ENCODE measurements at regions not wholly inside any gene's neighbourhood (a gene's known extent, or its start where the extent isn't known, plus 50 kb on each side); places are given as distances from the start of the nearest gene placed in this dataset.
A peak's percentile ranks its signal among the peaks of the same experiment; 100 is the strongest.
"Not testable (repeated sequence)": the region's sequence is repeated elsewhere in the genome, so short reads cannot be mapped to it uniquely, and the experiment has no call there.

DNA sequence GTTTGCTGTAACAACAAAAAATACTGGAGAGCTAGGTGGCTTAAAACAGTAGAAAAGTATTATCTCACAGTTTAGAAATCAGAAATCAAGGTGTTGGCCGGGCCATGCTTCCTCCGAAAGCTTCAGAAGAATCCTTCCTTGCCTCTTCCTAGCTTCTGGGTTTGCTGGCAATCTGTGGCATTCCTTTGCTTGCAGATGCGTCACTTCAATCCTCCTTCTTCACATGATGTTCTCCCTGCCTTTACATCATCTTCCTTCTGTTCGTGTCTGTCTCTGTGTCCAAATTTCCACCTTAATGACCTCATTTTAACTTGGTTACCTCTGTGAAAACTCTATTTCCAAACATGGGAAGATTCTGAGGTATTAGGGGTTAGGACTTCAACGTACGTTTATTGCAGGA is 90.4 kb upstream of the CHD1 start:
- Histone ChIP-seq H3K4me1 (ENCODE audit: control insufficient read depth, insufficient read depth, low read length) (no peaks in the 10 kb centered on the region), H3K9me3 (ENCODE audit: control insufficient read depth, insufficient read depth, low read length) (no peaks in the 10 kb centered on the region), H3K4me3 (ENCODE audit: low read length) (no peak overlapping the region), H3K27ac (ENCODE audit: low read length) (no peak overlapping the region), H3K27me3 (ENCODE audit: control insufficient read depth, insufficient read depth, low read length) (no peaks in the 10 kb centered on the region), H3K36me3 (ENCODE audit: control insufficient read depth, insufficient read depth, low read length) (no peaks in the 10 kb centered on the region)
- WGBS (ENCODE audit: insufficient coverage, insufficient read length) = no CpG with 5 or more reads among the region's 6 CpGs
- DNase-seq (ENCODE audit: low read depth, low spot score) = no peak

- H3K4me1 ChIP-seq (ENCODE audit: control insufficient read depth, insufficient read depth, low read length) = no peaks in the 10 kb centered on the region
- peak; percentile 39 for DNase-seq (ENCODE audit: low read depth, low spot score)
- H3K4me3 ChIP-seq (ENCODE audit: low read length) = no peak overlapping the region
- no peak overlapping the region for H3K27ac ChIP-seq (ENCODE audit: low read length)
- no peaks in the 10 kb centered on the region for H3K36me3 ChIP-seq (ENCODE audit: control insufficient read depth, insufficient read depth, low read length)
- H3K27me3 ChIP-seq (ENCODE audit: control insufficient read depth, insufficient read depth, low read length) = no peaks in the 10 kb centered on the region
- WGBS (ENCODE audit: insufficient coverage, insufficient read length) = no CpG with 5 or more reads among the region's 3 CpGs
- H3K9me3 ChIP-seq (ENCODE audit: control insufficient read depth, insufficient read depth, low read length) = no peaks in the 10 kb centered on the region
These were observed 81.5 kb upstream of the CHD1 start for GRCh38 chr5:99010294-99010693.

DNA sequence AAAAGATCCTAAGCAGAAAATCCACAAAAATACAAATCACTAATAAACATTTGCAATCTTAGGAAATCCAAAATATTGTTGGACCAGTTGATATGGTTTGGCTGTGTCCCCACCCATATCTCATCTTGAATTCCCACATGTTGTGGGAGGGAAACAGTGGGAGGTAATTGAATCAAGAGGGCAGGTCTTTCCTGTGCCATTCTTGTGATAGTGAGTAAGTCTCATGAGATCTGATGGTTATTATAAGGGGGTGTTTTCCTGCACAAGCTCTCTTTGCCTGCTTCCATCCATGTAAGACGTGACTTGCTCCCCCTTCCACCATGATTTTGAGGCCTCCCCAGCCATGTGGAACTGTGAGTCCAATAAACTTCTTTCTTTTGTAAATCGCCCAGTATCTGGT is 79.2 kb upstream of the CHD1 start:
- not testable (repeated sequence) for H3K4me1 ChIP-seq (ENCODE audit: control insufficient read depth, insufficient read depth, low read length); H3K36me3 ChIP-seq (ENCODE audit: control insufficient read depth, insufficient read depth, low read length); H3K27me3 ChIP-seq (ENCODE audit: control insufficient read depth, insufficient read depth, low read length); H3K9me3 ChIP-seq (ENCODE audit: control insufficient read depth, insufficient read depth, low read length); DNase-seq (ENCODE audit: low read depth, low spot score); H3K4me3 ChIP-seq (ENCODE audit: low read length); H3K27ac ChIP-seq (ENCODE audit: low read length)
- no CpG with 5 or more reads among the region's 2 CpGs for whole genome bisulfite sequencing (ENCODE audit: insufficient coverage, insufficient read length)

DNA sequence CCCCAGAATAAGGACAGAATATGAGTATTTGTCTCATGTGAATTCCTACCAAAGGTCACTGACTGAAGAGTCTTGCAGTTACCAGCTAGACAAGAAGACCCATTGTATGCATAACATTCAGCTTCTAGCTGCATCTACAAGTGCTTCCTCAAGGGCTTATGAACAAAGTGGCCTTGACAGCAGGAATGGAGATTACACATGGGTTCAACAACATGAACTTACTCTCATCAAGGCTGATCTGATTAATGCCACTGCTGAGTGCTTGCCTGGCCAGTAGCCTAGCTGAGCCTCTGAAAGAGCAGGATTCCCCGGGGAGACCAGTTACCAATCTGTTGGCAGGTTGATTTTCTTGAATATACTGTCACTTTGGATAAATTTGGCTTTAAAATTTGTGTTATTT is 76.7 kb upstream of the CHD1 start:
- Histone ChIP-seq H3K4me3 (ENCODE audit: low read length) (no peak overlapping the region), H3K9me3 (ENCODE audit: control insufficient read depth, insufficient read depth, low read length) (no peaks in the 10 kb centered on the region), H3K27me3 (ENCODE audit: control insufficient read depth, insufficient read depth, low read length) (no peaks in the 10 kb centered on the region), H3K4me1 (ENCODE audit: control insufficient read depth, insufficient read depth, low read length) (no peaks in the 10 kb centered on the region), H3K27ac (ENCODE audit: low read length) (no peak overlapping the region), H3K36me3 (ENCODE audit: control insufficient read depth, insufficient read depth, low read length) (no peaks in the 10 kb centered on the region)
- no peak for DNase-seq (ENCODE audit: low read depth, low spot score)
- no CpG with 5 or more reads among the region's 1 CpG for WGBS (ENCODE audit: insufficient coverage, insufficient read length)

- no CpG with 5 or more reads among the region's 1 CpG for WGBS (ENCODE audit: insufficient coverage, insufficient read length)
- no peaks in the 10 kb centered on the region for H3K36me3 ChIP-seq (ENCODE audit: control insufficient read depth, insufficient read depth, low read length)
These were observed 76.2 kb upstream of the CHD1 start for GRCh38 chr5:99004960-99005359.

GRCh38 chr5:99000876-99001275 is 72.1 kb upstream of the CHD1 start:
- Histone ChIP-seq H3K36me3 (ENCODE audit: control insufficient read depth, insufficient read depth, low read length) (no peaks in the 10 kb centered on the region), H3K4me1 (ENCODE audit: control insufficient read depth, insufficient read depth, low read length) (no peaks in the 10 kb centered on the region), H3K27me3 (ENCODE audit: control insufficient read depth, insufficient read depth, low read length) (no peaks in the 10 kb centered on the region), H3K9me3 (ENCODE audit: control insufficient read depth, insufficient read depth, low read length) (no peaks in the 10 kb centered on the region), H3K4me3 (ENCODE audit: low read length) (no peak overlapping the region), H3K27ac (ENCODE audit: low read length) (no peak overlapping the region)
- DNase-seq (ENCODE audit: low read depth, low spot score) = no peak
- WGBS (ENCODE audit: insufficient coverage, insufficient read length) = 100% methylated on average over 1 of the region's 1 CpG

More at GRCh38 chr5:99004960-99005359, 76.2 kb upstream of the CHD1 start:
- H3K9me3 ChIP-seq (ENCODE audit: control insufficient read depth, insufficient read depth, low read length) = no peaks in the 10 kb centered on the region
- no peak for DNase-seq (ENCODE audit: low read depth, low spot score)
- no peak overlapping the region for H3K27ac ChIP-seq (ENCODE audit: low read length)
- H3K27me3 ChIP-seq (ENCODE audit: control insufficient read depth, insufficient read depth, low read length) = no peaks in the 10 kb centered on the region
- H3K4me3 ChIP-seq (ENCODE audit: low read length) = no peak overlapping the region
- H3K4me1 ChIP-seq (ENCODE audit: control insufficient read depth, insufficient read depth, low read length) = no peaks in the 10 kb centered on the region

GRCh38 chr5:99000221-99000620 is 71.4 kb upstream of the CHD1 start:
- DNase-seq (ENCODE audit: low read depth, low spot score) = no peak
- Histone ChIP-seq H3K27ac (ENCODE audit: low read length) (no peak overlapping the region), H3K36me3 (ENCODE audit: control insufficient read depth, insufficient read depth, low read length) (no peaks in the 10 kb centered on the region), H3K4me1 (ENCODE audit: control insufficient read depth, insufficient read depth, low read length) (no peaks in the 10 kb centered on the region), H3K9me3 (ENCODE audit: control insufficient read depth, insufficient read depth, low read length) (no peaks in the 10 kb centered on the region), H3K27me3 (ENCODE audit: control insufficient read depth, insufficient read depth, low read length) (no peaks in the 10 kb centered on the region), H3K4me3 (ENCODE audit: low read length) (no peak overlapping the region)
- WGBS (ENCODE audit: insufficient coverage, insufficient read length) = no CpG with 5 or more reads among the region's 3 CpGs

- no peak overlapping the region for H3K27ac ChIP-seq (ENCODE audit: low read length)
- no peaks in the 10 kb centered on the region for H3K9me3 ChIP-seq (ENCODE audit: control insufficient read depth, insufficient read depth, low read length)
- no peak for DNase-seq (ENCODE audit: low read depth, low spot score)
- no CpG with 5 or more reads among the region's 4 CpGs for WGBS (ENCODE audit: insufficient coverage, insufficient read length)
- H3K4me3 ChIP-seq (ENCODE audit: low read length) = no peak overlapping the region
- no peaks in the 10 kb centered on the region for H3K36me3 ChIP-seq (ENCODE audit: control insufficient read depth, insufficient read depth, low read length)
- no peaks in the 10 kb centered on the region for H3K4me1 ChIP-seq (ENCODE audit: control insufficient read depth, insufficient read depth, low read length)
- H3K27me3 ChIP-seq (ENCODE audit: control insufficient read depth, insufficient read depth, low read length) = no peaks in the 10 kb centered on the region
These were observed 70.8 kb upstream of the CHD1 start for GRCh38 chr5:98999631-99000030.

GRCh38 chr5:98997000-98997399 is 68.2 kb upstream of the CHD1 start:
- Histone ChIP-seq H3K4me1 (ENCODE audit: control insufficient read depth, insufficient read depth, low read length) (no peaks in the 10 kb centered on the region), H3K4me3 (ENCODE audit: low read length) (no peak overlapping the region), H3K27ac (ENCODE audit: low read length) (no peak overlapping the region), H3K27me3 (ENCODE audit: control insufficient read depth, insufficient read depth, low read length) (no peaks in the 10 kb centered on the region), H3K9me3 (ENCODE audit: control insufficient read depth, insufficient read depth, low read length) (no peaks in the 10 kb centered on the region), H3K36me3 (ENCODE audit: control insufficient read depth, insufficient read depth, low read length) (no peaks in the 10 kb centered on the region)
- no CpG with 5 or more reads among the region's 5 CpGs for WGBS (ENCODE audit: insufficient coverage, insufficient read length)
- DNase-seq (ENCODE audit: low read depth, low spot score) = no peak

- no peak overlapping the region for H3K27ac ChIP-seq (ENCODE audit: low read length)
- no peak for DNase-seq (ENCODE audit: low read depth, low spot score)
- H3K36me3 ChIP-seq (ENCODE audit: control insufficient read depth, insufficient read depth, low read length) = no peaks in the 10 kb centered on the region
- no peaks in the 10 kb centered on the region for H3K9me3 ChIP-seq (ENCODE audit: control insufficient read depth, insufficient read depth, low read length)
- H3K4me3 ChIP-seq (ENCODE audit: low read length) = no peak overlapping the region
- H3K27me3 ChIP-seq (ENCODE audit: control insufficient read depth, insufficient read depth, low read length) = no peaks in the 10 kb centered on the region
- WGBS (ENCODE audit: insufficient coverage, insufficient read length) = no CpG with 5 or more reads among the region's 4 CpGs
- no peaks in the 10 kb centered on the region for H3K4me1 ChIP-seq (ENCODE audit: control insufficient read depth, insufficient read depth, low read length)
These were observed 65.8 kb upstream of the CHD1 start for GRCh38 chr5:98994611-98995010.

- Histone ChIP-seq H3K4me3 (ENCODE audit: low read length) (no peak overlapping the region), H3K36me3 (ENCODE audit: control insufficient read depth, insufficient read depth, low read length) (no peaks in the 10 kb centered on the region), H3K27ac (ENCODE audit: low read length) (no peak overlapping the region), H3K9me3 (ENCODE audit: control insufficient read depth, insufficient read depth, low read length) (no peaks in the 10 kb centered on the region), H3K4me1 (ENCODE audit: control insufficient read depth, insufficient read depth, low read length) (no peaks in the 10 kb centered on the region), H3K27me3 (ENCODE audit: control insufficient read depth, insufficient read depth, low read length) (no peaks in the 10 kb centered on the region)
- DNase-seq (ENCODE audit: low read depth, low spot score) = no peak
- no CpG with 5 or more reads among the region's 3 CpGs for WGBS (ENCODE audit: insufficient coverage, insufficient read length)
These were observed 64.7 kb upstream of the CHD1 start for GRCh38 chr5:98993512-98993911.
